SK-N-MC (cell line): ENCODE measurements at regions not wholly inside any gene's neighbourhood (a gene's known extent, or its start where the extent isn't known, plus 50 kb on each side); places are given as distances from the start of the nearest gene placed in this dataset.
"Not testable (repeated sequence)": the region's sequence is repeated elsewhere in the genome, so short reads cannot be mapped to it uniquely, and the experiment has no call there.

ENCODE experiments used
- DNase-seq: peaks from one replicate; pipeline ENCODE4 v3.0.0-alpha.2; 2011; ENCODE audit warnings: low read depth, low spot score
- H3K27ac ChIP-seq: fragments of 200-600 bp; sonication (generic); 2 replicates; pipeline ENCODE4 v1.5.1; 2016; ENCODE audit warnings: mixed run types
- H3K36me3 ChIP-seq: fragments of 200-600 bp; sonication (generic); 2 replicates; pipeline ENCODE4 v1.6.1; 2017; ENCODE audit warnings: antibody characterized with exemption, low read length, mixed read lengths; ENCODE audit not compliant: insufficient read depth
- H3K4me3 ChIP-seq: fragments of 200-600 bp; sonication (generic); 2 replicates; pipeline ENCODE4 v1.5.1; 2016
- H3K9ac ChIP-seq: fragments of 200-600 bp; sonication (generic); 2 replicates; pipeline ENCODE4 v1.8.0; 2017; ENCODE audit warnings: mixed run types, mixed read lengths; ENCODE audit not compliant: insufficient read length
- H3K9me3 ChIP-seq: fragments of 200-600 bp; sonication (generic); 2 replicates; pipeline ENCODE4 v1.6.1; 2017; ENCODE audit warnings: low read depth, mild to moderate bottlenecking, antibody characterized with exemption, low read length, moderate library complexity, mixed read lengths
- EZH2 ChIP-seq: fragments of 200-600 bp; sonication (generic); IDR thresholded peaks from one replicate; pipeline ENCODE4 v1.6.1; 2017; ENCODE audit warnings: antibody characterized with exemption
- FOXP2 ChIP-seq: optimal IDR thresholded peaks from 2 replicates; pipeline ENCODE3; 2011; ENCODE audit warnings: mild to moderate bottlenecking, moderate library complexity; ENCODE audit not compliant: insufficient read depth; ENCODE audit errors: extremely low read length, control extremely low read depth
- POLR2AphosphoS5 ChIP-seq: IDR thresholded peaks from 2 replicates; pipeline ENCODE4 v1.6.1; 2012; ENCODE audit warnings: mild to moderate bottlenecking, low read depth, low read length, borderline replicate concordance

GRCh38 chr12:105892362-105892910 lies 246.3 kb downstream of the NUAK1 start:
- no peak overlapping the region for H3K9ac ChIP-seq
- H3K9me3 ChIP-seq: no peaks in the 10 kb centered on the region
- no peaks in the 10 kb centered on the region for H3K36me3 ChIP-seq
- no peak overlapping the region for H3K4me3 ChIP-seq
- H3K27ac ChIP-seq: no peak overlapping the region
- no peak for TF ChIP-seq POLR2AphosphoS5
- no peak for DNase-seq

GRCh38 chr12:105895197-105895832 lies 243.4 kb downstream of the NUAK1 start:
- H3K9me3 ChIP-seq, H3K27ac ChIP-seq, H3K4me3 ChIP-seq, DNase-seq, H3K36me3 ChIP-seq, H3K9ac ChIP-seq: not testable (repeated sequence)

- Histone ChIP-seq H3K9ac (no peak overlapping the region), H3K4me3 (no peak overlapping the region)
- TF ChIP-seq FOXP2 (no peak), POLR2AphosphoS5 (no peak), EZH2 (no peak)
These were observed 241.4 kb downstream of the NUAK1 start for GRCh38 chr12:105897311-105897725.

GRCh38 chr12:105898271-105898670 lies 240.5 kb downstream of the NUAK1 start:
- H3K9me3 ChIP-seq: not testable (repeated sequence)

More at GRCh38 chr12:105897311-105897725, 241.4 kb downstream of the NUAK1 start:
- no peak for DNase-seq
- H3K9me3 ChIP-seq: no peaks in the 10 kb centered on the region
- no peak overlapping the region for H3K27ac ChIP-seq
- no peaks in the 10 kb centered on the region for H3K36me3 ChIP-seq

GRCh38 chr12:105899589-105899988 lies 239.2 kb downstream of the NUAK1 start:
- DNase-seq: no peak
- Histone ChIP-seq H3K36me3 (no peaks in the 10 kb centered on the region), H3K9me3 (no peaks in the 10 kb centered on the region), H3K9ac (no peak overlapping the region), H3K27ac (no peak overlapping the region), H3K4me3 (no peak overlapping the region)
- TF ChIP-seq FOXP2 (no peak), EZH2 (no peak)

More at GRCh38 chr12:105898271-105898670, 240.5 kb downstream of the NUAK1 start:
- DNase-seq, H3K4me3 ChIP-seq, H3K27ac ChIP-seq, H3K36me3 ChIP-seq, H3K9ac ChIP-seq: not testable (repeated sequence)

- no peak for TF ChIP-seq POLR2AphosphoS5
- TF ChIP-seq EZH2: no peak
- TF ChIP-seq FOXP2: no peak
- Histone ChIP-seq H3K9me3 (no peaks in the 10 kb centered on the region), H3K27ac (no peak overlapping the region), H3K36me3 (no peaks in the 10 kb centered on the region), H3K4me3 (no peak overlapping the region), H3K9ac (no peak overlapping the region)
- DNase-seq: no peak
These were observed 232.2 kb downstream of the NUAK1 start for GRCh38 chr12:105906561-105906960.

- H3K36me3 ChIP-seq: no peaks in the 10 kb centered on the region
- H3K9me3 ChIP-seq: no peaks in the 10 kb centered on the region
- no peak overlapping the region for H3K9ac ChIP-seq
- no peak for DNase-seq
- H3K27ac ChIP-seq: no peak overlapping the region
- no peak overlapping the region for H3K4me3 ChIP-seq
- TF ChIP-seq POLR2AphosphoS5 (no peak), FOXP2 (no peak), EZH2 (no peak)
These were observed 230.8 kb downstream of the NUAK1 start for GRCh38 chr12:105907982-105908381.

GRCh38 chr12:105910030-105910429 lies 228.7 kb downstream of the NUAK1 start:
- no peak for DNase-seq
- no peaks in the 10 kb centered on the region for H3K9me3 ChIP-seq
- no peaks in the 10 kb centered on the region for H3K36me3 ChIP-seq
- no peak overlapping the region for H3K27ac ChIP-seq
- H3K4me3 ChIP-seq: no peak overlapping the region
- no peak overlapping the region for H3K9ac ChIP-seq
- TF ChIP-seq POLR2AphosphoS5: no peak
- no peak for TF ChIP-seq EZH2
- no peak for TF ChIP-seq FOXP2

- Histone ChIP-seq H3K9ac (no peak overlapping the region), H3K36me3 (no peaks in the 10 kb centered on the region), H3K27ac (no peak overlapping the region), H3K4me3 (no peak overlapping the region), H3K9me3 (no peaks in the 10 kb centered on the region)
- no peak for DNase-seq
- TF ChIP-seq FOXP2 (no peak), EZH2 (no peak), POLR2AphosphoS5 (no peak)
These were observed 226.8 kb downstream of the NUAK1 start for GRCh38 chr12:105911966-105912365.
